ENCODE measurements at regions not wholly inside any gene's neighbourhood (a gene's known extent, or its start where the extent isn't known, plus 50 kb on each side); places are given as distances from the start of the nearest gene placed in this dataset.

GRCh38 chr5:17690473-17690872, 56.2 kb downstream of the TAF11L14 start:
- no peak for ATAC-seq (replicated peaks)
- peaks cover 11 to 13% of the 10 kb centered on the region in 2 donors for H3K9me3 Mint-ChIP-seq
- no peaks in the 10 kb centered on the region for H3K27me3 Mint-ChIP-seq
- no peaks in the 10 kb centered on the region for H3K36me3 Mint-ChIP-seq (ENCODE audit: insufficient read depth)
- H3K4me1 Mint-ChIP-seq (ENCODE audit: low read depth in 2 of 2) = no peaks in the 10 kb centered on the region
- no peak for DNase-seq
- H3K27ac Mint-ChIP-seq = no peak overlapping the region
- no peak overlapping the region for H3K4me3 Mint-ChIP-seq

- H3K27ac Mint-ChIP-seq = no peak overlapping the region
- DNase-seq (no peak), ATAC-seq (replicated peaks) (no peak)
- H3K4me1 Mint-ChIP-seq (ENCODE audit: low read depth in 2 of 2) = no peaks in the 10 kb centered on the region
- H3K36me3 Mint-ChIP-seq (ENCODE audit: insufficient read depth) = no peaks in the 10 kb centered on the region
- H3K27me3 Mint-ChIP-seq = no peaks in the 10 kb centered on the region
- peaks cover 13% of the 10 kb centered on the region in 2 donors for H3K9me3 Mint-ChIP-seq
- no peak overlapping the region for H3K4me3 Mint-ChIP-seq
These were observed 57.5 kb downstream of the TAF11L14 start for GRCh38 chr5:17691762-17692161.

- ATAC-seq (replicated peaks) (no peak), DNase-seq (no peak)
- no peak overlapping the region for H3K4me3 Mint-ChIP-seq
- no peaks in the 10 kb centered on the region for H3K4me1 Mint-ChIP-seq (ENCODE audit: low read depth in 2 of 2)
- no peak overlapping the region for H3K27ac Mint-ChIP-seq
- H3K9me3 Mint-ChIP-seq = peaks cover 15 to 21% of the 10 kb centered on the region in 2 donors
- no peaks in the 10 kb centered on the region for H3K27me3 Mint-ChIP-seq
- no peaks in the 10 kb centered on the region for H3K36me3 Mint-ChIP-seq (ENCODE audit: insufficient read depth)
These were observed 60.1 kb downstream of the TAF11L14 start for GRCh38 chr5:17694371-17694770.

- H3K27ac Mint-ChIP-seq = no peak overlapping the region
- H3K4me3 Mint-ChIP-seq = no peak overlapping the region
- no peaks in the 10 kb centered on the region for H3K4me1 Mint-ChIP-seq (ENCODE audit: low read depth in 2 of 2)
- no peaks in the 10 kb centered on the region for H3K27me3 Mint-ChIP-seq
- no peaks in the 10 kb centered on the region for H3K36me3 Mint-ChIP-seq (ENCODE audit: insufficient read depth)
- DNase-seq (no peak), ATAC-seq (replicated peaks) (no peak)
- peaks cover 15 to 22% of the 10 kb centered on the region in 2 donors for H3K9me3 Mint-ChIP-seq
These were observed 60.7 kb downstream of the TAF11L14 start for GRCh38 chr5:17694914-17695313.

GRCh38 chr5:17696627-17697026, 62.4 kb downstream of the TAF11L14 start:
- Mint-ChIP-seq H3K9me3 (peaks cover 16 to 30% of the 10 kb centered on the region in 2 donors), H3K4me3 (no peak overlapping the region), H3K4me1 (ENCODE audit: low read depth in 2 of 2) (no peaks in the 10 kb centered on the region), H3K36me3 (ENCODE audit: insufficient read depth) (no peaks in the 10 kb centered on the region), H3K27ac (no peak overlapping the region), H3K27me3 (no peaks in the 10 kb centered on the region)
- DNase-seq (no peak), ATAC-seq (replicated peaks) (no peak)

- Mint-ChIP-seq H3K4me3 (no peak overlapping the region), H3K9me3 (peaks cover 12 to 31% of the 10 kb centered on the region in 2 donors), H3K36me3 (ENCODE audit: insufficient read depth) (no peaks in the 10 kb centered on the region), H3K27me3 (no peaks in the 10 kb centered on the region), H3K27ac (no peak overlapping the region), H3K4me1 (ENCODE audit: low read depth in 2 of 2) (no peaks in the 10 kb centered on the region)
- ATAC-seq (replicated peaks) (no peak), DNase-seq (no peak)
These were observed 63.4 kb downstream of the TAF11L14 start for GRCh38 chr5:17697671-17698070.

GRCh38 chr5:17709011-17709710, 74.9 kb downstream of the TAF11L14 start:
- Mint-ChIP-seq H3K27me3 (no peaks in the 10 kb centered on the region), H3K9me3 (peaks cover 3 to 7% of the 10 kb centered on the region in 2 donors), H3K4me1 (ENCODE audit: low read depth in 2 of 2) (no peaks in the 10 kb centered on the region), H3K27ac (no peak overlapping the region), H3K4me3 (no peak overlapping the region), H3K36me3 (ENCODE audit: insufficient read depth) (no peaks in the 10 kb centered on the region)
- ATAC-seq (replicated peaks) (no peak), DNase-seq (no peak)

- Mint-ChIP-seq H3K4me1 (ENCODE audit: low read depth in 2 of 2) (no peaks in the 10 kb centered on the region), H3K27ac (no peak overlapping the region), H3K9me3 (peaks cover 3 to 7% of the 10 kb centered on the region in 2 donors), H3K36me3 (ENCODE audit: insufficient read depth) (no peaks in the 10 kb centered on the region), H3K27me3 (no peaks in the 10 kb centered on the region), H3K4me3 (no peak overlapping the region)
- DNase-seq (no peak), ATAC-seq (replicated peaks) (no peak)
These were observed 79.0 kb downstream of the TAF11L14 start for GRCh38 chr5:17713301-17713700.

- Mint-ChIP-seq H3K27ac (no peak overlapping the region), H3K27me3 (no peaks in the 10 kb centered on the region), H3K36me3 (ENCODE audit: insufficient read depth) (no peaks in the 10 kb centered on the region), H3K4me3 (no peak overlapping the region), H3K4me1 (ENCODE audit: low read depth in 2 of 2) (no peaks in the 10 kb centered on the region), H3K9me3 (peaks cover 3 to 7% of the 10 kb centered on the region in 2 donors)
- DNase-seq (no peak), ATAC-seq (replicated peaks) (no peak)
These were observed 79.9 kb downstream of the TAF11L14 start for GRCh38 chr5:17714186-17714585.

- no peaks in the 10 kb centered on the region for H3K27me3 Mint-ChIP-seq
- no peaks in the 10 kb centered on the region for H3K4me1 Mint-ChIP-seq (ENCODE audit: low read depth in 2 of 2)
- no peak overlapping the region for H3K4me3 Mint-ChIP-seq
- no peak for ATAC-seq (replicated peaks)
- H3K36me3 Mint-ChIP-seq (ENCODE audit: insufficient read depth) = peaks cover 7% of the 10 kb centered on the region
- DNase-seq = no peak
- H3K27ac Mint-ChIP-seq = no peak overlapping the region
- peaks cover 0 to 3% of the 10 kb centered on the region in 2 donors for H3K9me3 Mint-ChIP-seq
These were observed 85.3 kb downstream of the TAF11L14 start for GRCh38 chr5:17719592-17719991.

- Mint-ChIP-seq H3K27me3 (no peaks in the 10 kb centered on the region), H3K4me1 (ENCODE audit: low read depth in 2 of 2) (no peaks in the 10 kb centered on the region), H3K9me3 (peaks cover 0 to 3% of the 10 kb centered on the region in 2 donors), H3K27ac (no peak overlapping the region), H3K4me3 (no peak overlapping the region), H3K36me3 (ENCODE audit: insufficient read depth) (peaks cover 7% of the 10 kb centered on the region)
- ATAC-seq (replicated peaks) (no peak), DNase-seq (no peak)
These were observed 85.8 kb downstream of the TAF11L14 start for GRCh38 chr5:17720071-17720470.

- no peak for ATAC-seq (replicated peaks)
- Mint-ChIP-seq H3K4me3 (no peak overlapping the region), H3K27me3 (no peaks in the 10 kb centered on the region), H3K9me3 (peaks cover 0 to 5% of the 10 kb centered on the region in 2 donors), H3K27ac (no peak overlapping the region), H3K36me3 (ENCODE audit: insufficient read depth) (peaks cover 7% of the 10 kb centered on the region), H3K4me1 (ENCODE audit: low read depth in 2 of 2) (no peaks in the 10 kb centered on the region)
- no peak for DNase-seq
These were observed 89.6 kb downstream of the TAF11L14 start for GRCh38 chr5:17723876-17724275.

GRCh38 chr5:17727098-17727497, 92.8 kb downstream of the TAF11L14 start:
- H3K27me3 Mint-ChIP-seq = no peaks in the 10 kb centered on the region
- DNase-seq = no peak
- no peak overlapping the region for H3K4me3 Mint-ChIP-seq
- peaks cover 0 to 3% of the 10 kb centered on the region in 2 donors for H3K9me3 Mint-ChIP-seq
- no peaks in the 10 kb centered on the region for H3K4me1 Mint-ChIP-seq (ENCODE audit: low read depth in 2 of 2)
- no peaks in the 10 kb centered on the region for H3K36me3 Mint-ChIP-seq (ENCODE audit: insufficient read depth)
- ATAC-seq (replicated peaks) = no peak
- no peak overlapping the region for H3K27ac Mint-ChIP-seq

- Mint-ChIP-seq H3K27ac (no peak overlapping the region), H3K9me3 (peaks cover 0 to 1% of the 10 kb centered on the region in 2 donors), H3K27me3 (no peaks in the 10 kb centered on the region), H3K4me1 (ENCODE audit: low read depth in 2 of 2) (no peaks in the 10 kb centered on the region), H3K36me3 (ENCODE audit: insufficient read depth) (no peaks in the 10 kb centered on the region), H3K4me3 (no peak overlapping the region)
- no peak for ATAC-seq (replicated peaks)
- DNase-seq = no peak
These were observed 96.2 kb downstream of the TAF11L14 start for GRCh38 chr5:17730421-17730820.

Measured in effector memory CD8-positive, alpha-beta T cell (primary cell).